ENCODE measurements at regions not wholly inside any gene's neighbourhood (a gene's known extent, or its start where the extent isn't known, plus 50 kb on each side); places are given as distances from the start of the nearest gene placed in this dataset. TPM values are rescaled to one million over a fixed set of nuclear protein-coding genes. Genes with fewer than 3 reads are reported as not detected.

- no peaks in the 10 kb centered on the region for H3K9me3 ChIP-seq (ENCODE audit: control insufficient read depth, insufficient read depth, low read length)
- H3K4me1 ChIP-seq (ENCODE audit: control insufficient read depth, insufficient read depth, low read length): no peaks in the 10 kb centered on the region
- no peaks in the 10 kb centered on the region for H3K27me3 ChIP-seq (ENCODE audit: control insufficient read depth, insufficient read depth, low read length)
- DNase-seq (ENCODE audit: low read depth in 4 of 6, low spot score in 6 of 6): no peak
- H3K36me3 ChIP-seq (ENCODE audit: control insufficient read depth, insufficient read depth, low read length): no peaks in the 10 kb centered on the region
- WGBS (ENCODE audit: insufficient coverage): no CpG with 5 or more reads among the region's 3 CpGs
- H3K4me3 ChIP-seq (ENCODE audit: low read depth, low read length): no peak overlapping the region
- H3K27ac ChIP-seq (ENCODE audit: low read depth, low read length): no peak overlapping the region
Observed at GRCh38 chr3:146679191-146679590, 74.0 kb upstream of the PLSCR5 start.

GRCh38 chr3:146672941-146673340, 67.8 kb upstream of the PLSCR5 start:
- DNase-seq (ENCODE audit: low read depth in 4 of 6, low spot score in 6 of 6): no peak
- H3K27ac ChIP-seq (ENCODE audit: low read depth, low read length): no peak overlapping the region
- H3K4me3 ChIP-seq (ENCODE audit: low read depth, low read length): no peak overlapping the region
- H3K4me1 ChIP-seq (ENCODE audit: control insufficient read depth, insufficient read depth, low read length): no peaks in the 10 kb centered on the region
- H3K27me3 ChIP-seq (ENCODE audit: control insufficient read depth, insufficient read depth, low read length): no peaks in the 10 kb centered on the region
- no peaks in the 10 kb centered on the region for H3K36me3 ChIP-seq (ENCODE audit: control insufficient read depth, insufficient read depth, low read length)
- H3K9me3 ChIP-seq (ENCODE audit: control insufficient read depth, insufficient read depth, low read length): no peaks in the 10 kb centered on the region
- WGBS (ENCODE audit: insufficient coverage): no CpG with 5 or more reads among the region's 2 CpGs

DNA sequence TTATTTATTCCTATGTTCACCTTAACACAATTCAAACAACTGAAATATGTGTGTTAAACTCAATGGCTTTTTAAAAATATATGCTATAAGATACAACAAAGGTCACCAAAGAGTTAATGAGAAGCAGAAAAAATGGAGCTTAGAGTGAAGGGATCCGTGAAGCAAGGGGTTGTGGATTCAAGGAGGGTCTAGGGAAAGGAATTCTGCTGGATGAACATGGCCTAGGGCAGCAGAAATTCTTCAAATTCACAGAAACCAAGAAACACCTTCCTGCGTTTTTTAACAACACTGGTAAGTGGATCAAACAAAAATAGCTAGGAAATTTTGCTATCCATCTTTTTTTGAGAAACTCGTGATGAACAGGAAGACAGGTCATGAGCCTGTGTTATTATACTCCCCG, 59.3 kb upstream of the PLSCR5 start:
- Histone ChIP-seq H3K4me1 (ENCODE audit: control insufficient read depth, insufficient read depth, low read length) (no peaks in the 10 kb centered on the region), H3K27me3 (ENCODE audit: control insufficient read depth, insufficient read depth, low read length) (no peaks in the 10 kb centered on the region), H3K4me3 (ENCODE audit: low read depth, low read length) (no peak overlapping the region), H3K36me3 (ENCODE audit: control insufficient read depth, insufficient read depth, low read length) (no peaks in the 10 kb centered on the region), H3K27ac (ENCODE audit: low read depth, low read length) (no peak overlapping the region), H3K9me3 (ENCODE audit: control insufficient read depth, insufficient read depth, low read length) (peaks cover 2% of the 10 kb centered on the region)
- DNase-seq (ENCODE audit: low read depth in 4 of 6, low spot score in 6 of 6): no peak
- WGBS (ENCODE audit: insufficient coverage): no CpG with 5 or more reads among the region's 4 CpGs

GRCh38 chr3:146658841-146659240, 53.7 kb upstream of the PLSCR5 start:
- no peaks in the 10 kb centered on the region for H3K27me3 ChIP-seq (ENCODE audit: control insufficient read depth, insufficient read depth, low read length)
- DNase-seq (ENCODE audit: low read depth in 4 of 6, low spot score in 6 of 6): no peak

GRCh38 chr3:146655333-146655996, 50.3 kb upstream of the PLSCR5 start:
- peak in 1 of 6 donors; percentile 45 for DNase-seq (ENCODE audit: low read depth in 4 of 6, low spot score in 6 of 6)
- H3K4me1 ChIP-seq (ENCODE audit: control insufficient read depth, insufficient read depth, low read length): no peaks in the 10 kb centered on the region
- peaks cover 5% of the 10 kb centered on the region for H3K9me3 ChIP-seq (ENCODE audit: control insufficient read depth, insufficient read depth, low read length)
- no peak overlapping the region for H3K4me3 ChIP-seq (ENCODE audit: low read depth, low read length)
- WGBS (ENCODE audit: insufficient coverage): no CpG with 5 or more reads among the region's 3 CpGs
- H3K36me3 ChIP-seq (ENCODE audit: control insufficient read depth, insufficient read depth, low read length): no peaks in the 10 kb centered on the region
- no peaks in the 10 kb centered on the region for H3K27me3 ChIP-seq (ENCODE audit: control insufficient read depth, insufficient read depth, low read length)
- peak overlapping the region; percentile 19 for H3K27ac ChIP-seq (ENCODE audit: low read depth, low read length)

More at GRCh38 chr3:146658841-146659240, 53.7 kb upstream of the PLSCR5 start:
- Histone ChIP-seq H3K4me3 (ENCODE audit: low read depth, low read length) (no peak overlapping the region), H3K4me1 (ENCODE audit: control insufficient read depth, insufficient read depth, low read length) (no peaks in the 10 kb centered on the region), H3K9me3 (ENCODE audit: control insufficient read depth, insufficient read depth, low read length) (peaks cover 5% of the 10 kb centered on the region), H3K27ac (ENCODE audit: low read depth, low read length) (no peak overlapping the region), H3K36me3 (ENCODE audit: control insufficient read depth, insufficient read depth, low read length) (no peaks in the 10 kb centered on the region)
- WGBS (ENCODE audit: insufficient coverage): 88% methylated on average over 2 of the region's 2 CpGs

Small RNAs in the stretch of these regions (small RNA-seq; reads per million reads assigned to genes)
- not detected for gene RNU6-505P (ENCODE audit: low replicate concordance)

All from spinal cord (tissue), 10 donors.